ENCODE measurements at regions not wholly inside any gene's neighbourhood (a gene's known extent, or its start where the extent isn't known, plus 50 kb on each side); places are given as distances from the start of the nearest gene placed in this dataset.
"Not testable (repeated sequence)": the region's sequence is repeated elsewhere in the genome, so short reads cannot be mapped to it uniquely, and the experiment has no call there.

GRCh38 chr21:28858424-28858823, 134.3 kb downstream of the LTN1 start:
- DNase-seq (ENCODE audit: low read depth): no peak
- no peak for TF ChIP-seq CTCF (IDR thresholded peaks at IDR 0.05; ENCODE audit: low read length, missing control alignments)
- H3K4me3 ChIP-seq (replicated peaks; ENCODE audit: low read depth, low read length): no peak overlapping the region

- DNase-seq (ENCODE audit: low read depth): no peak
- TF ChIP-seq CTCF (IDR thresholded peaks at IDR 0.05; ENCODE audit: low read length, missing control alignments): no peak
Measured at GRCh38 chr21:28857752-28858151, 134.9 kb downstream of the LTN1 start.

GRCh38 chr21:28856588-28857250, 136.0 kb downstream of the LTN1 start:
- DNase-seq (ENCODE audit: low read depth): no peak
- no peak overlapping the region for H3K4me3 ChIP-seq (replicated peaks; ENCODE audit: low read depth, low read length)
- no peak for TF ChIP-seq CTCF (IDR thresholded peaks at IDR 0.05; ENCODE audit: low read length, missing control alignments)

More at GRCh38 chr21:28857752-28858151, 134.9 kb downstream of the LTN1 start:
- no peak overlapping the region for H3K4me3 ChIP-seq (replicated peaks; ENCODE audit: low read depth, low read length)

- no peak for DNase-seq (ENCODE audit: low read depth)
- no peak overlapping the region for H3K4me3 ChIP-seq (replicated peaks; ENCODE audit: low read depth, low read length)
- no peak for TF ChIP-seq CTCF (IDR thresholded peaks at IDR 0.05; ENCODE audit: low read length, missing control alignments)
Measured at GRCh38 chr21:28852706-28853105, 140.0 kb downstream of the LTN1 start.

GRCh38 chr21:28851645-28852044, 141.0 kb downstream of the LTN1 start:
- no peak for DNase-seq (ENCODE audit: low read depth)
- TF ChIP-seq CTCF (IDR thresholded peaks at IDR 0.05; ENCODE audit: low read length, missing control alignments): no peak
- no peak overlapping the region for H3K4me3 ChIP-seq (replicated peaks; ENCODE audit: low read depth, low read length)

- H3K4me3 ChIP-seq (replicated peaks; ENCODE audit: low read depth, low read length); DNase-seq (ENCODE audit: low read depth): not testable (repeated sequence)
Measured at GRCh38 chr21:28839237-28839636, 153.4 kb downstream of the LTN1 start.

GRCh38 chr21:28837426-28837825, 155.3 kb downstream of the LTN1 start:
- not testable (repeated sequence) for DNase-seq (ENCODE audit: low read depth); H3K4me3 ChIP-seq (replicated peaks; ENCODE audit: low read depth, low read length)

GRCh38 chr21:28836588-28836987, 156.1 kb downstream of the LTN1 start:
- not testable (repeated sequence) for H3K4me3 ChIP-seq (replicated peaks; ENCODE audit: low read depth, low read length); DNase-seq (ENCODE audit: low read depth)
